Lower leg skin (tissue), 4 donors: ENCODE measurements at regions not wholly inside any gene's neighbourhood (a gene's known extent, or its start where the extent isn't known, plus 50 kb on each side); places are given as distances from the start of the nearest gene placed in this dataset.

Experiments used
- DNase-seq, 2 donors: peaks; one replicate each; pipeline ENCODE4 v3.0.0-alpha.2; 2019; ENCODE audit warnings: low spot score in 2 of 2
- H3K4me3 ChIP-seq: fragments of 200-600 bp; sonication (generic); 2 replicates; pipeline ENCODE4 v1.5.1; 2017; ENCODE audit warnings: mild to moderate bottlenecking, low read depth; ENCODE audit not compliant: poor library complexity, severe bottlenecking
- POLR2A ChIP-seq, 2 donors: fragments of 450-650 bp; IDR thresholded peaks; one replicate each; pipeline ENCODE4 v1.6.1; 2016 to 2017; ENCODE audit warnings: antibody characterized with exemption in 2 of 2, mild to moderate bottlenecking in 1 of 2, moderate library complexity in 1 of 2
- WGBS, 2 donors: methylation state at CpG; one replicate each; pipeline ENCODE4 v1.1.5; 2018; 5-methylcytosine and 5-hydroxymethylcytosine counted together
- intact Hi-C: fragments of 100-400 bp; cut with DNase I; formaldehyde crosslinking; loops from one replicate; pipeline ENCODE4 v1.15.0; 2023; ENCODE audit warnings: low total_unique reads
- TF ChIP-seq, protein P1 (sequence below), 3 donors: fragments of 450-650 bp; IDR thresholded peaks; one replicate each; pipeline ENCODE4 v1.5.1; 2016; ENCODE audit warnings: antibody characterized with exemption in 3 of 3, mild to moderate bottlenecking in 3 of 3, moderate library complexity in 2 of 3

DNA sequence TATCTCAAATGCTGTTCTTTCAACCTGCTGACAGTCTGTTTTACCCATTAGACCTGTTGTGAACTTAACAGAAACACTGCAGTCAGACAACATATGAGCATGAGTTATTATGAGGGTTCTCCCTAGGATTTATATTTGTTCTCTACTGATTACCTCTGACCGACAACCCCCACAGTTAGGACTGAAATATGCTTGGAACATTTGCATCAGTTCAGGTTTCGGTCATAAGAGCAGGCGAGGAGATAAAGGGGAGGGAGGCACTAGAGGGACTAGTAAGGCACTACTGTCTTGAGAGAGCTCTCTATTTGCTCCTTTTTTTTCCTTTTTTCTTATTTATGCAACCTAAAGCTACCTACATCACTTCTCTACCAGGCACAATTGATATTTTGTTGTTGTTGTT lies 133.2 kb upstream of the REG3G start:
- 76 to 77% methylated on average over 3 of the region's 3 CpGs for WGBS, 2 donors
- DNase-seq: no peak
- TF ChIP-seq POLR2A (IDR thresholded peaks at IDR 0.05): no peak
- TF ChIP-seq, protein P1, sequence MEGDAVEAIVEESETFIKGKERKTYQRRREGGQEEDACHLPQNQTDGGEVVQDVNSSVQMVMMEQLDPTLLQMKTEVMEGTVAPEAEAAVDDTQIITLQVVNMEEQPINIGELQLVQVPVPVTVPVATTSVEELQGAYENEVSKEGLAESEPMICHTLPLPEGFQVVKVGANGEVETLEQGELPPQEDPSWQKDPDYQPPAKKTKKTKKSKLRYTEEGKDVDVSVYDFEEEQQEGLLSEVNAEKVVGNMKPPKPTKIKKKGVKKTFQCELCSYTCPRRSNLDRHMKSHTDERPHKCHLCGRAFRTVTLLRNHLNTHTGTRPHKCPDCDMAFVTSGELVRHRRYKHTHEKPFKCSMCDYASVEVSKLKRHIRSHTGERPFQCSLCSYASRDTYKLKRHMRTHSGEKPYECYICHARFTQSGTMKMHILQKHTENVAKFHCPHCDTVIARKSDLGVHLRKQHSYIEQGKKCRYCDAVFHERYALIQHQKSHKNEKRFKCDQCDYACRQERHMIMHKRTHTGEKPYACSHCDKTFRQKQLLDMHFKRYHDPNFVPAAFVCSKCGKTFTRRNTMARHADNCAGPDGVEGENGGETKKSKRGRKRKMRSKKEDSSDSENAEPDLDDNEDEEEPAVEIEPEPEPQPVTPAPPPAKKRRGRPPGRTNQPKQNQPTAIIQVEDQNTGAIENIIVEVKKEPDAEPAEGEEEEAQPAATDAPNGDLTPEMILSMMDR (IDR thresholded peaks at IDR 0.05): no peak
- intact Hi-C loops: no loop called here
- no peak overlapping the region for H3K4me3 ChIP-seq

DNA sequence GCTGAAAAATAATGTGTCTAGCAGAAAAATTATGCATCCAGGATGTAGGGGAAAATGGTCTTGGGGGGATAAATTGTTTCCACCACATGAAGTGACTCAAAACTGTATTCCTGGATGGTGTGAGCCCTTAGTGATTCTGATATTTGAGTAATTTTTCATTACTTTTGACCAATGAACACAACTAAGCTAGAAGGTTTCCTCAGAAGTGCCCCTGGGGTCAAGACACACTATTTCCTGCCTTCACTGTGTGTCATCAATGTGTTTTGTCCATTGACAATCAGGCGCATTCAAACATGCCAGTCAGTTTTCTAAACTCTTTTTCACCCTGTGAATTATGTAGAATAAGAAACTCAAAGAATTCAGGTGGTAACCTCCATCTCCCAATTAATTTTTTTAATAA lies 130.5 kb upstream of the REG3G start:
- TF ChIP-seq, protein P1 (IDR thresholded peaks at IDR 0.05): no peak
- TF ChIP-seq POLR2A (IDR thresholded peaks at IDR 0.05): no peak
- WGBS, 2 donors: 84 to 91% methylated on average over 1 of the region's 1 CpG
- intact Hi-C loops: no loop called here
- no peak overlapping the region for H3K4me3 ChIP-seq
- no peak for DNase-seq

DNA sequence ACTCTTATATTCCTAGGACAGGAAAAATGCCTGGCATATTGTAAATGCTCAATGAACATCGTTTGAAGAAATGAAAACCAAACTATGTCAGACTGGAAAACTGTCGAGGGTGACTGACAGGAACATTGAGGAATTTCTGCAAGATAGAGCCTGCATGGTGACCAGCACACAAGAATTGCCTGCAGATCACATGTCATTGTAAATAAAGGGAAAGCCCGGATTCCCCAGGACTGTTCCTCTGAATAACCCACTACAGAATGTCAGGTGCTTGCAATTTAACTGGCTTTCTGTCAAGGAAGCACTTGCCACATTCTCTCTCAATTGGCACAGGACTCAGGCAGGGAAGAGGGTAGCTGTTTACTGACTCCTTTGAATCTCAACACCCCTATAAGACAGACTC lies 129.0 kb upstream of the REG3G start:
- no peak for DNase-seq
- no peak overlapping the region for H3K4me3 ChIP-seq
- TF ChIP-seq, protein P1 (IDR thresholded peaks at IDR 0.05): no peak
- TF ChIP-seq POLR2A (IDR thresholded peaks at IDR 0.05): no peak
- intact Hi-C loops: no loop called here
- WGBS, 2 donors: 31 to 32% methylated on average over 3 of the region's 3 CpGs

DNA sequence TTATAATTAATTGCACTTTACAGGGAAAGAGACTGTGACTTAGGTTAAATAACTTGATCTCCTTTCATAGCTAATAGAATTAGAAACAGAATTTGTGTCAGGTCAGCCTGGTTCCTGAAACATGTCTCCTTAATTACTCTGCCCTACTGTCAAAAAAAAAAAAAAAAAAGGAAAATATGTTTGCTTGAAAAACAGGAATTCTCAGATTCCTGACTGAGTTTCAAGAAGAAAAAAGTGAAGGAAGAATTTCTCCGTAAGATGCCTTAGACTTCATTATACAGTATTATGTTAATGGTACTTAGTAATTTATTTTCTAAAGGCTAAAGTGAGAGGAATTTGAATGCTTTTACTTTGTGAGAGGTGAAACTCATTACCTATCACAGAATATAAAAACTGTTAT lies 118.4 kb upstream of the REG3G start:
- intact Hi-C loops: no loop called here
- TF ChIP-seq, protein P1 (IDR thresholded peaks at IDR 0.05): no peak
- TF ChIP-seq POLR2A (IDR thresholded peaks at IDR 0.05): no peak
- no peak overlapping the region for H3K4me3 ChIP-seq
- DNase-seq: no peak
- 62 to 65% methylated on average over 1 of the region's 1 CpG for WGBS, 2 donors

DNA sequence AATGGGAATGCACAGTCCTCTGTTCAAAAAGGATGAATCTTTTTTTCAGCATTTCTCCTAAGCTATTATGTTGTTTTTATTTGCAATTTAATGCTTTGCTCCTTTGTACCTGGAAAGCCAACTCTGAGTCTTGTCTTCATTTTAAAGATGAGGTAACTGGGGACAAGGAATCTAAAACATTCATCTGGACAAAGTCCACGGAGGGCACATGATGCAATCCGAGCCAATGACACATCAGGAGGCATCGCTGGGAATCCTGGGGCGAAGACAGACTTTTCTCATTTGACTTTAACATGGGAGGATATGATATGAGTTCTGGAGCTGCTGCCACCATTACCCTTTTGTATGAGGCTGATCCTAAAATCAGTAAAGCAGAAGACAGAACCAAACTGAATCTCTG lies 116.5 kb upstream of the REG3G start:
- no peak overlapping the region for H3K4me3 ChIP-seq
- DNase-seq: no peak
- intact Hi-C loops: no loop called here
- no peak for TF ChIP-seq POLR2A (IDR thresholded peaks at IDR 0.05)
- TF ChIP-seq, protein P1 (IDR thresholded peaks at IDR 0.05): no peak
- WGBS, 2 donors: 90 to 94% methylated on average over 4 of the region's 4 CpGs

DNA sequence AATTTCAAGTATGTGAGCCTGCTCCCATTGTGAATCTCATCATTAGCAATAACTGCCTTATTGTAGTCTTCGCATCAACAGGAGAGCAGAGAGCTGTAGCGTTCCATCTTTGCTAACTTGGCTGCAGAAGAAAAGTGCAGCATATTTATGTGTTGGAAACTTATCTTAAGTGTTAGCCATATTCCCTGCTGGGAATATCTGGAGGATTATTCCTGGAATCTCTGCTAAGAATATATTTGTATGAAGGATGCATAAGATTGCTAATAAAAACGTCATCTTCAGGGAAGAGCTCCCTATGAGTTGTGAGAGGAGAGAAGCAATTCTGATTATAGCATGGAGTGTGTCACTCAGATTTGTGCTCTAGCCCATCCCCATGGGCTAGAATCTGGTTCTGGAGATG lies 115.1 kb upstream of the REG3G start:
- intact Hi-C loops: no loop called here
- no peak overlapping the region for H3K4me3 ChIP-seq
- DNase-seq: no peak
- WGBS, 2 donors: 55 to 67% methylated on average over 3 of the region's 3 CpGs
- TF ChIP-seq POLR2A (IDR thresholded peaks at IDR 0.05): no peak
- TF ChIP-seq, protein P1 (IDR thresholded peaks at IDR 0.05): no peak
